Ascending aorta (tissue), 2 donors: ENCODE measurements at regions not wholly inside any gene's neighbourhood (a gene's known extent, or its start where the extent isn't known, plus 50 kb on each side); places are given as distances from the start of the nearest gene placed in this dataset.

ENCODE experiments used
- DNase-seq, 2 donors: peaks; one replicate each; pipeline ENCODE4 v3.0.0-alpha.2; 2019; ENCODE audit warnings: low spot score in 2 of 2
- H3K27ac ChIP-seq, 2 donors: fragments of 200-600 bp; sonication (generic); one replicate each; pipeline ENCODE4 v1.5.1; 2016 to 2017; ENCODE audit warnings: mild to moderate bottlenecking in 1 of 2
- H3K27me3 ChIP-seq: fragments of 200-600 bp; sonication (generic); one replicate; pipeline ENCODE4 v1.5.1; 2017
- H3K36me3 ChIP-seq, 2 donors: fragments of 200-600 bp; sonication (generic); one replicate each; pipeline ENCODE4 v1.5.1; 2016
- H3K4me1 ChIP-seq, 2 donors: fragments of 200-600 bp; sonication (generic); one replicate each; pipeline ENCODE4 v1.5.1; 2016 to 2017; ENCODE audit warnings: mild to moderate bottlenecking in 1 of 2
- H3K4me3 ChIP-seq, 2 donors: fragments of 200-600 bp; sonication (generic); one replicate each; pipeline ENCODE4 v1.5.1; 2016 to 2017; ENCODE audit warnings: mild to moderate bottlenecking in 1 of 2
- H3K9me3 ChIP-seq, 2 donors: fragments of 200-600 bp; sonication (generic); one replicate each; pipeline ENCODE4 v1.5.1; 2016
- CTCF ChIP-seq, 3 experiments: fragments of 200-600 bp in 2 of 3; fragments of 450-650 bp in 1 of 3; sonication (generic) in 2 of 3; IDR thresholded peaks; one replicate each; pipeline ENCODE4 v1.5.1; 2016 to 2019; ENCODE audit warnings: antibody characterized with exemption in 3 of 3, mild to moderate bottlenecking in 1 of 3, moderate library complexity in 1 of 3
- intact Hi-C: fragments of 100-400 bp; cut with DNase I; formaldehyde crosslinking; loops from one replicate; pipeline ENCODE4 v1.15.1; 2023

DNA sequence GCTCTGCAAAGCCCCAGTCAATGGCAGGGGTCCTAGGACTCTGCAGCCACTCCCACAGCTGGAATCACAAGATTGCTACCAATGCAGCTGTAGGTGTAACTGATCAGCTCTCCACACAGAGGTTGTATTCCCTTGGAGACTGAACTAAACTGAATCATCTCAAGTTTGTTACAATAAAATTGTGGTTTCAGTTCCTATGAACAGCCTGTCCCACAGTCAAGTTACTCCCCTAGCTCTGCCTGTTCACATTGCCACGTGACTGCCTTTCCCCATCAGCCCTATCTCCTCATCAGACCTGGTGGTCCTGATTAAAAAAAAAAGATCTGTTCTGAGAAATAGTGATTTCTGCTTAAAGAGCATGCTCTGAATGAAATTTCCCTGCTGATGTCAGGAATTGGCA is 287.9 kb upstream of the NBEA start:
- Histone ChIP-seq H3K4me1 (no peaks in the 10 kb centered on the region), H3K27me3 (no peaks in the 10 kb centered on the region), H3K4me3 (no peak overlapping the region), H3K9me3 (no peaks in the 10 kb centered on the region), H3K27ac (no peak overlapping the region), H3K36me3 (no peaks in the 10 kb centered on the region)
- no peak for TF ChIP-seq CTCF (IDR thresholded peaks at IDR 0.05)
- intact Hi-C loops: no loop called here
- DNase-seq: no peak

DNA sequence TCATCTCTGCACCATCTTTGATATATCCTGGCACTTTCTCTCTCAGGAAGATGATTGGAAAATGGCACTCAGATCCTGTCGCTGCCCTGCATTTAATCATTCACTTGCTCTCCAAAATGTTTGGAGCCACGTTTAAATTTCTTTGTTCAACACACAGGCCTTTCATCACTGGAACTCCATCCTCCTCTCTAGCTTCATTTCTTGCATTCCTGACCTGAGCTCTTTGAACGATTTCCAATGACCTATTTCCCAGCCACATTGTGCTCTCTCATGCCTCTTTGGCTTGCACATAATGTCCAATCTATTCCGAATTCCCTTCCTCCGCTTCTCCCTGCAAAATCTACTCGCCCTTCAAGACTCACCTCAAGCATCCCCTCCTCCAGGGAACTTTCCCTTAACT is 287.4 kb upstream of the NBEA start:
- intact Hi-C loops: no loop called here
- no peak for TF ChIP-seq CTCF (IDR thresholded peaks at IDR 0.05)
- Histone ChIP-seq H3K4me3 (no peak overlapping the region), H3K27ac (no peak overlapping the region), H3K4me1 (no peaks in the 10 kb centered on the region), H3K36me3 (no peaks in the 10 kb centered on the region), H3K27me3 (no peaks in the 10 kb centered on the region), H3K9me3 (no peaks in the 10 kb centered on the region)
- DNase-seq: no peak

- no peaks in the 10 kb centered on the region for H3K4me1 ChIP-seq
- no peak for TF ChIP-seq CTCF (IDR thresholded peaks at IDR 0.05)
- H3K36me3 ChIP-seq: no peaks in the 10 kb centered on the region
- H3K27ac ChIP-seq: no peak overlapping the region
- no peak overlapping the region for H3K4me3 ChIP-seq
- H3K9me3 ChIP-seq: no peaks in the 10 kb centered on the region
- no peak for DNase-seq
- intact Hi-C loops: no loop called here
- H3K27me3 ChIP-seq: no peaks in the 10 kb centered on the region
Measured at GRCh38 chr13:34655554-34655953, 286.5 kb upstream of the NBEA start.

- Histone ChIP-seq H3K4me3 (no peak overlapping the region), H3K36me3 (no peaks in the 10 kb centered on the region), H3K27ac (no peak overlapping the region), H3K9me3 (no peaks in the 10 kb centered on the region), H3K27me3 (no peaks in the 10 kb centered on the region), H3K4me1 (no peaks in the 10 kb centered on the region)
- intact Hi-C loops: no loop called here
- DNase-seq: no peak
- no peak for TF ChIP-seq CTCF (IDR thresholded peaks at IDR 0.05)
Measured at GRCh38 chr13:34657716-34658115, 284.4 kb upstream of the NBEA start.

GRCh38 chr13:34667286-34668218 is 274.5 kb upstream of the NBEA start:
- H3K4me3 ChIP-seq: no peak overlapping the region
- H3K9me3 ChIP-seq: no peaks in the 10 kb centered on the region
- intact Hi-C loops: no loop called here
- no peak overlapping the region for H3K27ac ChIP-seq
- H3K4me1 ChIP-seq: no peaks in the 10 kb centered on the region
- no peaks in the 10 kb centered on the region for H3K36me3 ChIP-seq
- no peak for DNase-seq
- TF ChIP-seq CTCF (IDR thresholded peaks at IDR 0.05): no peak
- H3K27me3 ChIP-seq: no peaks in the 10 kb centered on the region
